ENCODE measurements at regions not wholly inside any gene's neighbourhood (a gene's known extent, or its start where the extent isn't known, plus 50 kb on each side); places are given as distances from the start of the nearest gene placed in this dataset.

DNA sequence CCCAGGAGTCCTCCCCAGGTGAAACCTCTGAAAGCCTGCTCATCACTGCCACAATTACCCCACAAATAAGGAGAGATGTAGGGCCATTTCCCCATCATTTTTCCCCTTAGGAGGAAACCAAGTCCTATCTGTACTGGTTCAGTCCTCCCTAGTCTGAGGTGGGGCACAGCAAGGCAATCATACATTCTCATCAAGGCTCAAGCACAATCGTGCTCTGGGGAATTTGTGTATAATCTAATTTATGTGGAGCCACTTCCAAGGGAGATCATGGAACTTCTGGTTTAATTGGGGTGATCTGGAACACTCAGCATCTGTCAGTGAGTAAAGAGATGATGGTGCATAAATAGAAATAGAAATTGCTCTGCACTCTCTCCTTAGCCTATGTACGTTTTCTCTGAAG, 546.9 kb downstream of the IGSF11 start:
- Histone ChIP-seq H3K4me3 (no peak overlapping the region), H3K27ac (no peak overlapping the region), H3K36me3 (no peaks in the 10 kb centered on the region), H3K4me1 (replicated peaks) (no peaks in the 10 kb centered on the region), H3K9me3 (no peaks in the 10 kb centered on the region), H3K27me3 (replicated peaks; ENCODE audit: insufficient read depth) (no peaks in the 10 kb centered on the region)
- DNase-seq (ENCODE audit: low spot score), result no peak
- TF ChIP-seq, protein P1, sequence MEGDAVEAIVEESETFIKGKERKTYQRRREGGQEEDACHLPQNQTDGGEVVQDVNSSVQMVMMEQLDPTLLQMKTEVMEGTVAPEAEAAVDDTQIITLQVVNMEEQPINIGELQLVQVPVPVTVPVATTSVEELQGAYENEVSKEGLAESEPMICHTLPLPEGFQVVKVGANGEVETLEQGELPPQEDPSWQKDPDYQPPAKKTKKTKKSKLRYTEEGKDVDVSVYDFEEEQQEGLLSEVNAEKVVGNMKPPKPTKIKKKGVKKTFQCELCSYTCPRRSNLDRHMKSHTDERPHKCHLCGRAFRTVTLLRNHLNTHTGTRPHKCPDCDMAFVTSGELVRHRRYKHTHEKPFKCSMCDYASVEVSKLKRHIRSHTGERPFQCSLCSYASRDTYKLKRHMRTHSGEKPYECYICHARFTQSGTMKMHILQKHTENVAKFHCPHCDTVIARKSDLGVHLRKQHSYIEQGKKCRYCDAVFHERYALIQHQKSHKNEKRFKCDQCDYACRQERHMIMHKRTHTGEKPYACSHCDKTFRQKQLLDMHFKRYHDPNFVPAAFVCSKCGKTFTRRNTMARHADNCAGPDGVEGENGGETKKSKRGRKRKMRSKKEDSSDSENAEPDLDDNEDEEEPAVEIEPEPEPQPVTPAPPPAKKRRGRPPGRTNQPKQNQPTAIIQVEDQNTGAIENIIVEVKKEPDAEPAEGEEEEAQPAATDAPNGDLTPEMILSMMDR (IDR thresholded peaks at IDR 0.05), result no peak
- no peak for TF ChIP-seq POLR2AphosphoS5 (IDR thresholded peaks at IDR 0.05)
- WGBS, result 61% methylated on average over 2 of the region's 2 CpGs
- intact Hi-C loops (cut with DNase I), result no loop called here

DNA sequence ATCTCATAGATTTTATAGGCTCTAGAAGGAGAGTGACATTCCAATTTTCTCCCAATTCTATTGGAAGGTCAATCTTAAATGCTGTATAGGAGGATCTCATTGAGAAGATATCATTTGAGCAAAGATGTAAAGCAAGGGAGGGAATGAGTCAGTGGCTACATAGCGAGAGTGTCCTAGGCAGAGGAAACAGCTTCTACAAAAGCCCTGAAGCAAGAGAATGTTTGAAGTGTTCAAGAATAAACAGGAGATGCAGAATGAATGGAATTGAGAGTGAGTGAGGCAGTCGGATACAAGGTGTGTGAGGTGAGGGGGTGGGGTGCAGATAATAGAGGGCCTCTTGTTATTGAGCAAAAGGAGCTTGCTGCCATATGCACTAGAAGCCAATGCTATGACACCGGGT, 545.9 kb downstream of the IGSF11 start:
- H3K4me3 ChIP-seq, result no peak overlapping the region
- no peaks in the 10 kb centered on the region for H3K27me3 ChIP-seq (replicated peaks; ENCODE audit: insufficient read depth)
- 28% methylated on average over 3 of the region's 3 CpGs for WGBS
- H3K9me3 ChIP-seq, result no peaks in the 10 kb centered on the region
- no peak for TF ChIP-seq POLR2A (IDR thresholded peaks at IDR 0.05)
- no peak for TF ChIP-seq POLR2AphosphoS5 (IDR thresholded peaks at IDR 0.05)
- TF ChIP-seq, protein P1 (IDR thresholded peaks at IDR 0.05), result no peak
- intact Hi-C loops (cut with DNase I), result no loop called here
- H3K36me3 ChIP-seq, result no peaks in the 10 kb centered on the region
- no peak overlapping the region for H3K27ac ChIP-seq
- no peaks in the 10 kb centered on the region for H3K4me1 ChIP-seq (replicated peaks)
- DNase-seq (ENCODE audit: low spot score), result no peak

DNA sequence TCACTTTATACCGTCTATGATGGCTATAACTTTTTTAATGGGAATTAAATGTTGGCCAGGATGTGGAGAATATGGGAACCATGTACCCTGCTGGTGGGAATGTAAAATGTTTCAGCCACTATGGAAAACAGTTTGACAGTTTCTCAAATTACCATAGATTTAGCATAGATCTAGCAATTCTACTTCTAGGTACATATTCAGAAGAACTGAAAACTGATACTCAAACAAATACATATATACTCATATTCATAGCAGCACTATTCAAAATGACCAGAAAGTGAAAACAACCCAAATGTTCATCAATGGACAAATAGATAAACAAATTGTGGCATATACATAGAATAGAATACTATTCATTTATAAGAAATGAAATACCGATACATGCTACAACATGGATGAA, 539.4 kb downstream of the IGSF11 start:
- Histone ChIP-seq H3K4me3 (no peak overlapping the region), H3K27me3 (replicated peaks; ENCODE audit: insufficient read depth) (no peaks in the 10 kb centered on the region), H3K4me1 (replicated peaks) (no peaks in the 10 kb centered on the region), H3K27ac (no peak overlapping the region), H3K9me3 (no peaks in the 10 kb centered on the region), H3K36me3 (no peaks in the 10 kb centered on the region)
- intact Hi-C loops (cut with DNase I), result no loop called here
- TF ChIP-seq, protein P1 (IDR thresholded peaks at IDR 0.05), result no peak
- TF ChIP-seq POLR2A (IDR thresholded peaks at IDR 0.05) (no peak), POLR2AphosphoS5 (IDR thresholded peaks at IDR 0.05) (no peak)
- DNase-seq (ENCODE audit: low spot score), result no peak
- WGBS, result 94% methylated on average over 2 of the region's 2 CpGs

DNA sequence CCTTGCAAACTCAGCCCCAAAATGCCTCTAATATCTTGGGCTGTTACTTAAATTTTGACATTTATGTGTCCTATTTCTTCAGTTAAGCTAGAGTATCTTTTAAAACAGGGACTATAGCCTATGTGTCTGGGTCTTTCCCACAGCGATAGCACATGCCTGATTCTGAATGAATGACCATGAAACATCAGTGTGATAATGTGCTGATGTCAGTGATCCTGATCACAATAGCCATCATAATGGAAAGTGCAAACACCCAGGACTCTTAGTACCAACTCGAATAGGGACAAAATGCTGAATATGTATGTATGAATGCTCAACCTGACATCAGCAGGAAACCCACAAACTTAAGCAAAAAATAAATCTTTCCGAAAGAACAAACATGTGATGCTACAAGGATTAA, 537.4 kb downstream of the IGSF11 start:
- H3K27me3 ChIP-seq (replicated peaks; ENCODE audit: insufficient read depth), result no peaks in the 10 kb centered on the region
- H3K9me3 ChIP-seq, result no peaks in the 10 kb centered on the region
- H3K36me3 ChIP-seq, result no peaks in the 10 kb centered on the region
- H3K4me1 ChIP-seq (replicated peaks), result no peaks in the 10 kb centered on the region
- DNase-seq (ENCODE audit: low spot score), result no peak
- 89% methylated on average over 3 of the region's 3 CpGs for WGBS
- H3K4me3 ChIP-seq, result no peak overlapping the region
- intact Hi-C loops (cut with DNase I), result no loop called here
- TF ChIP-seq, protein P1 (IDR thresholded peaks at IDR 0.05), result no peak
- TF ChIP-seq POLR2A (IDR thresholded peaks at IDR 0.05) (no peak), POLR2AphosphoS5 (IDR thresholded peaks at IDR 0.05) (no peak)
- H3K27ac ChIP-seq, result no peak overlapping the region

DNA sequence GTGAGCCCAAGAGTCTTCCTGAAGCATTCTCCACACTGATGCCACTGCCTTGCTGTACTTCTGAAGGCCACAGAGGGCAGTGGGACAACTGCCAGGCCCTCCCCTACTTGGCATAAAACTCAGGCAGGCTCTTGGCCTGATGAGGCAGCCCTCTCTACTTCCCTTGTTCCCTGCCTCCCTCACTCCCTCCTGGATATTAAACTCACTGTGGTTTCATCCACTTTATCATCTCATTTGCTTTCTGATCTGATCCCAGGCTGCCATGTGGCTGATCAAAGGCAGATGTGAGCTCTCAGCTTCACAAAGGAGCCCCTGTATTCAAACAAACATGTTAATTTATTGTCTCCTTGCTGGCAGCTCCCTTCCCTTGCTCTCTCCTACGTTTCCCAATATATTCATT, 533.5 kb downstream of the IGSF11 start:
- Histone ChIP-seq H3K27me3 (replicated peaks; ENCODE audit: insufficient read depth) (no peaks in the 10 kb centered on the region), H3K4me1 (replicated peaks) (no peaks in the 10 kb centered on the region), H3K36me3 (no peaks in the 10 kb centered on the region), H3K4me3 (no peak overlapping the region), H3K9me3 (no peaks in the 10 kb centered on the region), H3K27ac (no peak overlapping the region)
- DNase-seq (ENCODE audit: low spot score), result peak; percentile 16
- 7% methylated on average over 1 of the region's 1 CpG for WGBS
- TF ChIP-seq POLR2AphosphoS5 (IDR thresholded peaks at IDR 0.05) (no peak), POLR2A (IDR thresholded peaks at IDR 0.05) (no peak)
- TF ChIP-seq, protein P1 (IDR thresholded peaks at IDR 0.05), result no peak
- intact Hi-C loops (cut with DNase I), result no loop called here

All from prostate gland (tissue), 2 donors.